WI38 (cell line): ENCODE measurements at regions not wholly inside any gene's neighbourhood (a gene's known extent, or its start where the extent isn't known, plus 50 kb on each side); places are given as distances from the start of the nearest gene placed in this dataset.

Experiments
- H3K4me3 ChIP-seq: 2 replicates; pipeline ENCODE4 v1.5.1; 2011; ENCODE audit warnings: low read depth, mild to moderate bottlenecking, control low read depth, low read length
- CTCF ChIP-seq: IDR thresholded peaks from 2 replicates; pipeline ENCODE4 v1.5.1; 2012; ENCODE audit warnings: low read depth, mild to moderate bottlenecking, control low read depth, low read length

- no peak overlapping the region for H3K4me3 ChIP-seq
These were observed 345.3 kb upstream of the ADGRL2 start for GRCh38 chr1:81455481-81455880.

GRCh38 chr1:81453971-81454370 is 346.8 kb upstream of the ADGRL2 start:
- H3K4me3 ChIP-seq = no peak overlapping the region
- no peak for TF ChIP-seq CTCF

More at GRCh38 chr1:81455481-81455880, 345.3 kb upstream of the ADGRL2 start:
- TF ChIP-seq CTCF = no peak

GRCh38 chr1:81453367-81453703 is 347.4 kb upstream of the ADGRL2 start:
- TF ChIP-seq CTCF = no peak
- H3K4me3 ChIP-seq = no peak overlapping the region

GRCh38 chr1:81452693-81453366 is 347.9 kb upstream of the ADGRL2 start:
- no peak for TF ChIP-seq CTCF
- no peak overlapping the region for H3K4me3 ChIP-seq

DNA sequence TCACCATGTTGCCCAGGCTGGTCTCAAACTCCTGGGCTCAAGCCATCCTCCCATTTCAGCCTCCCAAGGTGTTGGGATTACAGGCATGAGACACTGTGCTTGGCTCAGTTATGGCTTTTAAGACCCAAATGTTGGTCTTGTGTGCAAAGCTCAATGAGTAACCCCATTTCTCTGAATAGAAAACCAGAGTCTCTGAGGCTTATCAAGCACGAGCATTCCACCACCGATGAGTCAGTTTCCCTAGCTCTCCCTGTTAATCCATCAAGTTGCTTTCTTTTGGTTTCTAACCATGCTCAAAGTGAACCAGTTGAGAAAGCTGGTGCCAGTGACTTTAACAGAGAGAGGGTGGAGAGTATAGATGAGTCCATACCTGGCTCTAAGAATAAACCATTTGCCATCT is 350.9 kb upstream of the ADGRL2 start:
- no peak overlapping the region for H3K4me3 ChIP-seq
- TF ChIP-seq CTCF = no peak

DNA sequence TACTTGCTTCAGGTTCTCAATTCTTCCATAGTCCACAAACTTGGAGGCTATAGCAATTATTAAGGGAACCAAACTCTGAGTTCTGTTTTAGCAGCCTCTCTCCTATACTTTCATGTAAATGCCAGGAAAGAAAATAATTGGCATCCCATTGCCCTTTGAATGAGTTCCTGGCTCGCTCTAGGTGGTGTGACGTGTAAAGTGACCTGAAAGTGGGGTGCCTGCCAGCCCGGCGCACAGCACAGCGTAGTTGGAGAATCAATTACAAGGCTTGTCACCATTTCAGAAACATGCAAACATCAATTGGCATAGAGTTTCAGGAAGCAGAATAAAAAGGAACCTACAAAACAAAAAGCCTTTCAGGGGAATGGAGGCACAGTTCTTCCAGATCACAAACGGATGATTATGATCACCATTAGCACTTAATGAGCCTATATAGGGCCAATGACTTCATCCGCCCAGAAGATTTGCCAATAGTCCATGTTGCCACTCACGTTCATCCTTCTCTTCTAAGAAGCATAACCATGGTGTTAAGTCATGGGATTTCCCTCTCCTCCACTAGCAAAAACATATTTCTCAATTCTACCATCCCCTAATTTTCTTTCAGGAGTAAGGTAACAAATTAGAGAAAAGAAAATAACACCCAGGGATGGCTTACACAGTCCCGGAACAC is 354.6 kb upstream of the ADGRL2 start:
- no peak for TF ChIP-seq CTCF
- H3K4me3 ChIP-seq = no peak overlapping the region

DNA sequence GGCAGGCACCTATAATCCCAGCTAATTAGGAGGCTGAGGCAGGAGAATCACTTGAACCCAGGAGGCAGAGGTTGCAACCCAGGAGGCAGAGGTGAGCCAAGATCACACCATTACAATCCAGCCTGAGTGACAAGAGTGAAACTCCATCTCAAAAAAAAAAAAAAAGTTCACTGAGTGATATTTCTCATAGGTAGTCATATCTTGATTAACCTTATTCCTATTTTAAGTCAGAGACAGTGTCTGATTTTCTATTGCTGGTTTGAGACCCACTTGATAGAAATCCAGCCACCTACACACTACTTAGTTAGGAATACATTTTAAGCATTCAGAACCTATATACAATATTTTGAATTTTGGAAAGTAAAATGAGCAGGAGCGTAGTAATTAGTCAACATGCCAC is 357.4 kb upstream of the ADGRL2 start:
- TF ChIP-seq CTCF = no peak
- no peak overlapping the region for H3K4me3 ChIP-seq
